K562 (cell line): ENCODE measurements at regions not wholly inside any gene's neighbourhood (a gene's known extent, or its start where the extent isn't known, plus 50 kb on each side); places are given as distances from the start of the nearest gene placed in this dataset.

Experiments
- EZH2 ChIP-seq: IDR thresholded peaks from 2 replicates; pipeline ENCODE4 v1.6.1; 2012; ENCODE audit warnings: low read depth, mild to moderate bottlenecking, inconsistent platforms, low read length, borderline replicate concordance
- MLX ChIP-seq, 2 experiments: fragments of 450-650 bp in 1 of 2; sonication (generic) in 1 of 2; formaldehyde crosslinking; conservative IDR thresholded peaks; 2 replicates each; pipeline versions ENCODE4 v1.4.0 to v1.8.1; 2020 to 2022; ENCODE audit warnings: mild to moderate bottlenecking in 1 of 2, missing genetic modification reagents in 1 of 2
- ZFP30 ChIP-seq: fragments of 250-450 bp; sonication (Bioruptor Pico); IDR thresholded peaks from 2 replicates; pipeline ENCODE4 v1.8.0; 2022; ENCODE audit warnings: moderate library complexity, mild to moderate bottlenecking, inconsistent platforms, borderline replicate concordance
- TF ChIP-seq, protein P1 (sequence below): fragments of 250-450 bp; sonication (Bioruptor Pico); IDR thresholded peaks from 2 replicates; pipeline ENCODE4 v1.5.1; 2021; ENCODE audit warnings: mild to moderate bottlenecking

DNA sequence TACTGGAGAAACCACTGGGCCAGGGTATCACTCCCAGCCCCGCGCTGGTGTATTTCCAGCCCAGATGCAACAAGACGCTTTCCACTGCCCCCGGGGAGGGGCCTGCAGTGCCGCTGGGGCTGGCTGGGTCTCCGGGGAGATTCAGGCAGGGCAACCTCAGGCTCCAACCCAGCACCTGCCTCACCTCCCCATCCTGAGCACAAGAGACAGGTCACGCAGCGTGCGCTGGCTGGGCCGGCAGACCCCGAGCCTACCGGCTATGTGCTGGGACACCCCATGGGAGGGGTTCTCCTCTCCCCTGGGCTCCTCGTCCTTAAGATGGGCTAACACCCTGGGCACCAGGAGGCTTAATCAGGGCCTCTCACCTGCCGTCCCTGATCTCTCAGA is 80.9 kb downstream of the RFLNA start:
- TF ChIP-seq MLX (CRISPR knock-in tag; conservative IDR thresholded peaks at IDR 0.05) (no peak), ZFP30 (CRISPR knock-in tag) (no peak), EZH2 (no peak)
- TF ChIP-seq, protein P1, sequence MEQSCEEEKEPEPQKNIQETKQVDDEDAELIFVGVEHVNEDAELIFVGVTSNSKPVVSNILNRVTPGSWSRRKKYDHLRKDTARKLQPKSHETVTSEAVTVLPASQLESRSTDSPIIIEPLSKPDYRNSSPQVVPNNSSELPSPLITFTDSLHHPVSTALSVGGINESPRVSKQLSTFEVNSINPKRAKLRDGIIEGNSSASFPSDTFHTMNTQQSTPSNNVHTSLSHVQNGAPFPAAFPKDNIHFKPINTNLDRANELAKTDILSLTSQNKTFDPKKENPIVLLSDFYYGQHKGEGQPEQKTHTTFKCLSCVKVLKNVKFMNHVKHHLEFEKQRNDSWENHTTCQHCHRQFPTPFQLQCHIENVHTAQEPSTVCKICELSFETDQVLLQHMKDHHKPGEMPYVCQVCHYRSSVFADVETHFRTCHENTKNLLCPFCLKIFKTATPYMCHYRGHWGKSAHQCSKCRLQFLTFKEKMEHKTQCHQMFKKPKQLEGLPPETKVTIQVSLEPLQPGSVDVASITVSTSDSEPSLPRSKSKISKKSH: no peak
